ENCODE measurements at regions not wholly inside any gene's neighbourhood (a gene's known extent, or its start where the extent isn't known, plus 50 kb on each side); places are given as distances from the start of the nearest gene placed in this dataset.

DNA sequence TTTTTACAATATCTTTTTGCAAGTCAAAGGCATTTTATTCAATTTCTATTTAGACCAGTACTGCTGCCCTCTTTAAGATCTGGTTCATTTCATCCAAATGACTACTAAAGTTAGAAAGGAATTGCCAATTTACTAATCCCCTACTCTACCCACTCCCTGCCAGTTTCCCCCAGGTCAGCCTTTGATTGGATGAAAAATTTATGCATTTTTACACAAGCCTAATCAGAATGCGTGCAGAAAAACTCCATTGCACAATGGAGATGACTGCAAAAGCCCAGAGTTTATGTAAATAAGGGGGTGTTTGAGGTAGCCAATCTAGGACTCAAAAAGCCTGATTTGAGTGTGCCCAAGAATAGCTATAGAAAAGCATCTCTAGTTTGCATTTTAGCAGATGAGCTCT lies 310.6 kb downstream of the PABPC4L start:
- H3K27ac Mint-ChIP-seq: no peak overlapping the region

More for the DNA sequence above, 310.6 kb downstream of the PABPC4L start:
- no peak overlapping the region for H2AFZ ChIP-seq (ENCODE audit: low read length)
- H3K23me2 ChIP-seq (ENCODE audit: insufficient read length, low read depth, low read length, poor library complexity, severe bottlenecking): no peaks in the 10 kb centered on the region
- peaks cover 7% of the 10 kb centered on the region in 2 experiments; a peak in 3 of 4 replicates for H3K4me1 Mint-ChIP-seq
- no peak overlapping the region for H2BK12ac ChIP-seq (ENCODE audit: insufficient read length, low read depth, low read length)
- no CpG with 5 or more reads among the region's 1 CpG for WGBS (ENCODE audit: extremely low coverage, insufficient read length, low lambda C conversion rate)
- no peak overlapping the region for H3K56ac ChIP-seq (ENCODE audit: insufficient read length, low read depth, low read length)
- H4K91ac ChIP-seq (ENCODE audit: insufficient read length, low read depth, low read length): no peak overlapping the region
- no peak overlapping the region for H4K5ac ChIP-seq (ENCODE audit: insufficient read length, low read depth, low read length)
- H3K27me3 Mint-ChIP-seq (ENCODE audit: low read depth): no peaks in the 10 kb centered on the region
- H3K4ac ChIP-seq (ENCODE audit: low read depth, low read length): no peak overlapping the region
- no peaks in the 10 kb centered on the region for H4K20me1 ChIP-seq (ENCODE audit: control insufficient read depth, insufficient read depth, insufficient read length)
- no peaks in the 10 kb centered on the region for H3K9me3 ChIP-seq (ENCODE audit: control insufficient read depth, low read depth, low read length)
- H3K79me2 ChIP-seq (ENCODE audit: insufficient read depth, low read length): no peaks in the 10 kb centered on the region
- no peak overlapping the region for H2BK120ac ChIP-seq (ENCODE audit: low read depth, low read length, poor library complexity, severe bottlenecking)
- no peak overlapping the region for H3T11ph ChIP-seq (ENCODE audit: low read length)
- no peak overlapping the region for H3K18ac ChIP-seq (ENCODE audit: insufficient read length, low read depth, low read length)
- no peak overlapping the region for H3K4me3 Mint-ChIP-seq
- TF ChIP-seq, protein P1, sequence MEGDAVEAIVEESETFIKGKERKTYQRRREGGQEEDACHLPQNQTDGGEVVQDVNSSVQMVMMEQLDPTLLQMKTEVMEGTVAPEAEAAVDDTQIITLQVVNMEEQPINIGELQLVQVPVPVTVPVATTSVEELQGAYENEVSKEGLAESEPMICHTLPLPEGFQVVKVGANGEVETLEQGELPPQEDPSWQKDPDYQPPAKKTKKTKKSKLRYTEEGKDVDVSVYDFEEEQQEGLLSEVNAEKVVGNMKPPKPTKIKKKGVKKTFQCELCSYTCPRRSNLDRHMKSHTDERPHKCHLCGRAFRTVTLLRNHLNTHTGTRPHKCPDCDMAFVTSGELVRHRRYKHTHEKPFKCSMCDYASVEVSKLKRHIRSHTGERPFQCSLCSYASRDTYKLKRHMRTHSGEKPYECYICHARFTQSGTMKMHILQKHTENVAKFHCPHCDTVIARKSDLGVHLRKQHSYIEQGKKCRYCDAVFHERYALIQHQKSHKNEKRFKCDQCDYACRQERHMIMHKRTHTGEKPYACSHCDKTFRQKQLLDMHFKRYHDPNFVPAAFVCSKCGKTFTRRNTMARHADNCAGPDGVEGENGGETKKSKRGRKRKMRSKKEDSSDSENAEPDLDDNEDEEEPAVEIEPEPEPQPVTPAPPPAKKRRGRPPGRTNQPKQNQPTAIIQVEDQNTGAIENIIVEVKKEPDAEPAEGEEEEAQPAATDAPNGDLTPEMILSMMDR (conservative IDR thresholded peaks at IDR 0.05): no peak
- H3K4me1 ChIP-seq (ENCODE audit: insufficient read depth, low read length): no peaks in the 10 kb centered on the region
- H2BK5ac ChIP-seq (ENCODE audit: insufficient read length, low read length): no peak overlapping the region
- H3K36me3 Mint-ChIP-seq (ENCODE audit: insufficient read depth in 1 of 3, low read depth in 3 of 3): no peaks in the 10 kb centered on the region
- H3K4me2 ChIP-seq (ENCODE audit: insufficient read depth, insufficient read length, low read length): no peak overlapping the region
- H3K23ac ChIP-seq (ENCODE audit: insufficient read length, low read depth, low read length): no peak overlapping the region
- H3K9ac ChIP-seq (ENCODE audit: extremely low read depth, insufficient read length, low read length): no peak overlapping the region
- no peaks in the 10 kb centered on the region for H3K9me3 Mint-ChIP-seq
- no peaks in the 10 kb centered on the region for H3K27me3 ChIP-seq (ENCODE audit: insufficient read depth, low read length)
- H2BK15ac ChIP-seq (ENCODE audit: low read depth, low read length): no peak overlapping the region
- H4K8ac ChIP-seq (replicated peaks; ENCODE audit: insufficient read length, low read depth, low read length): no peak overlapping the region
- no peak overlapping the region for H2AK5ac ChIP-seq (ENCODE audit: insufficient read length, low read length)
- no peak overlapping the region for H2BK20ac ChIP-seq (ENCODE audit: low read depth, low read length, poor library complexity, severe bottlenecking)
- no peak for DNase-seq
- no peak overlapping the region for H3K14ac ChIP-seq (ENCODE audit: insufficient read depth, low read length)
- no peak overlapping the region for H3K27ac ChIP-seq (ENCODE audit: insufficient read length, low read depth, low read length)
- H3K79me1 ChIP-seq (ENCODE audit: insufficient read depth, low read depth, low read length, poor library complexity, severe bottlenecking): no peaks in the 10 kb centered on the region

Measured in H9 (cell line).